ENCODE measurements at regions not wholly inside any gene's neighbourhood (a gene's known extent, or its start where the extent isn't known, plus 50 kb on each side); places are given as distances from the start of the nearest gene placed in this dataset.

DNA sequence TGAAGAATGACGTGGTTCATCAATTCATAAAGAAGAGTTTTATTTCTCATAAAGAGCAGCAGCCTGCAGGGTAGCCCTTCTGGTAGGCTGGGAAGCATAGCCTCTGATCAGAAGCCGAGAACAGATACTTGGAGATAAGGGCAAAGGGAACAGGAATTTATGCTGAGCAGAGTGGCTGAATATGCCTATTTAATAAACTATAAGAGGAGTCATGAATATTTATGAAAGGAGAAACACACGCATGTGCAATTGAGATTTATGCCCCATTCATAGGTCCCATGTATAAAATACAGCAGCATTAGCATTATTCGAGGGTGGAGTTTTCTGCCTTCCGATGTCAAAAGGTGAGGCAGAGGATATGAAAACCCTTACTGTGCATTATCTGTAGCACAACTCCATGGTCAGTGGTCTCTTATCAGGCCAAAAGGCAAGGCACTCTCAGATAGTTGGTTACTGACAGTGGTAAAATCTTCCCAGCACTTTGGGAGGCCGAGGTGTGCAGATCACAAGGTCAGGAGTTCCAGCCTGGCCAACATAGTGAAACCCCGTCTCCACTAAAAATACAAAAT is 569.1 kb downstream of the ACTL7B start:
- TF ChIP-seq POLR2A (IDR thresholded peaks at IDR 0.05; ENCODE audit: low read length) (no peak), GATA1 (IDR thresholded peaks at IDR 0.05; ENCODE audit: low read depth, low read length) (no peak)

Data from erythroblast (primary cell).